WERI-Rb-1 (cell line): ENCODE measurements at regions not wholly inside any gene's neighbourhood (a gene's known extent, or its start where the extent isn't known, plus 50 kb on each side); places are given as distances from the start of the nearest gene placed in this dataset.

Experiments used
- DNase-seq: peaks from one replicate; pipeline ENCODE4 v3.0.0-alpha.2; 2020
- H3K27ac ChIP-seq: fragments of 250-450 bp; sonication (Bioruptor Pico); 2 replicates; pipeline ENCODE4 v1.5.1; 2020; ENCODE audit warnings: mild to moderate bottlenecking, moderate library complexity
- H3K27me3 ChIP-seq: fragments of 250-450 bp; sonication (Bioruptor Pico); 2 replicates; pipeline ENCODE4 v1.5.1; 2021; ENCODE audit warnings: mild to moderate bottlenecking, low read depth, moderate library complexity; ENCODE audit not compliant: insufficient read depth, severe bottlenecking
- H3K36me3 ChIP-seq: fragments of 250-450 bp; sonication (Bioruptor Pico); 2 replicates; pipeline ENCODE4 v1.5.1; 2020; ENCODE audit warnings: mild to moderate bottlenecking, moderate library complexity
- H3K4me3 ChIP-seq: 2 replicates; pipeline ENCODE4 v1.5.1; 2011; ENCODE audit warnings: low read depth, mild to moderate bottlenecking, control low read depth, low read length
- H3K9me3 ChIP-seq: fragments of 250-450 bp; sonication (Bioruptor Pico); 2 replicates; pipeline ENCODE4 v1.5.1; 2021; ENCODE audit warnings: mild to moderate bottlenecking, moderate library complexity; ENCODE audit not compliant: severe bottlenecking
- CTCF ChIP-seq: IDR thresholded peaks from 2 replicates; pipeline ENCODE4 v1.5.1; 2011; ENCODE audit warnings: low read depth, mild to moderate bottlenecking, control low read depth, inconsistent platforms, low read length

- no peak overlapping the region for H3K4me3 ChIP-seq
- no peaks in the 10 kb centered on the region for H3K36me3 ChIP-seq
- no peaks in the 10 kb centered on the region for H3K9me3 ChIP-seq
- H3K27me3 ChIP-seq = no peaks in the 10 kb centered on the region
- DNase-seq = no peak
- TF ChIP-seq CTCF = no peak
- H3K27ac ChIP-seq = no peak overlapping the region
Observed at GRCh38 chr13:31610270-31610998, 128.9 kb upstream of the RXFP2 start.

GRCh38 chr13:31611214-31611613, 128.1 kb upstream of the RXFP2 start:
- H3K4me3 ChIP-seq = no peak overlapping the region
- H3K27me3 ChIP-seq = no peaks in the 10 kb centered on the region
- H3K27ac ChIP-seq = no peak overlapping the region
- DNase-seq = no peak
- H3K36me3 ChIP-seq = no peaks in the 10 kb centered on the region
- H3K9me3 ChIP-seq = no peaks in the 10 kb centered on the region
- TF ChIP-seq CTCF = no peak

GRCh38 chr13:31614073-31614472, 125.3 kb upstream of the RXFP2 start:
- no peaks in the 10 kb centered on the region for H3K36me3 ChIP-seq
- H3K4me3 ChIP-seq = no peak overlapping the region
- H3K27me3 ChIP-seq = no peaks in the 10 kb centered on the region
- H3K27ac ChIP-seq = no peak overlapping the region
- H3K9me3 ChIP-seq = no peaks in the 10 kb centered on the region
- no peak for DNase-seq
- TF ChIP-seq CTCF = no peak

- Histone ChIP-seq H3K9me3 (no peaks in the 10 kb centered on the region), H3K27ac (no peak overlapping the region), H3K27me3 (no peaks in the 10 kb centered on the region), H3K36me3 (no peaks in the 10 kb centered on the region), H3K4me3 (no peak overlapping the region)
- no peak for TF ChIP-seq CTCF
- DNase-seq = no peak
Observed at GRCh38 chr13:31614704-31615103, 124.6 kb upstream of the RXFP2 start.

- DNase-seq = no peak
- TF ChIP-seq CTCF = no peak
- Histone ChIP-seq H3K27me3 (no peaks in the 10 kb centered on the region), H3K4me3 (no peak overlapping the region), H3K36me3 (no peaks in the 10 kb centered on the region), H3K27ac (no peak overlapping the region), H3K9me3 (no peaks in the 10 kb centered on the region)
Observed at GRCh38 chr13:31625115-31625514, 114.2 kb upstream of the RXFP2 start.
